ENCODE measurements at regions not wholly inside any gene's neighbourhood (a gene's known extent, or its start where the extent isn't known, plus 50 kb on each side); places are given as distances from the start of the nearest gene placed in this dataset.

GRCh38 chr5:60335913-60336312, 364.1 kb downstream of the DEPDC1B start:
- no peak for DNase-seq (ENCODE audit: low spot score)

- DNase-seq (ENCODE audit: low spot score): peak; percentile 66
These were observed 365.7 kb downstream of the DEPDC1B start for GRCh38 chr5:60334281-60334713.

- DNase-seq (ENCODE audit: low spot score): no peak
These were observed 366.9 kb downstream of the DEPDC1B start for GRCh38 chr5:60333005-60333571.

GRCh38 chr5:60332244-60333004, 367.5 kb downstream of the DEPDC1B start:
- peak; percentile 86 for DNase-seq (ENCODE audit: low spot score)

GRCh38 chr5:60330236-60330635, 369.7 kb downstream of the DEPDC1B start:
- DNase-seq (ENCODE audit: low spot score): no peak

- no peak for DNase-seq (ENCODE audit: low spot score)
These were observed 374.1 kb downstream of the DEPDC1B start for GRCh38 chr5:60325870-60326269.

GRCh38 chr5:60323596-60323995, 376.4 kb downstream of the DEPDC1B start:
- DNase-seq (ENCODE audit: low spot score): no peak

GRCh38 chr5:60312098-60312497, 387.9 kb downstream of the DEPDC1B start:
- no peak for DNase-seq (ENCODE audit: low spot score)

GRCh38 chr5:60299944-60300343, 400.0 kb downstream of the DEPDC1B start:
- no peak for DNase-seq (ENCODE audit: low spot score)

- DNase-seq (ENCODE audit: low spot score): no peak
These were observed 402.3 kb downstream of the DEPDC1B start for GRCh38 chr5:60297658-60298057.

GRCh38 chr5:60295423-60295822, 401.9 kb upstream of the PDE4D start:
- DNase-seq (ENCODE audit: low spot score): peak; percentile 52

GRCh38 chr5:60293518-60293917, 400.0 kb upstream of the PDE4D start:
- no peak for DNase-seq (ENCODE audit: low spot score)

GRCh38 chr5:60287174-60287771, 393.7 kb upstream of the PDE4D start:
- DNase-seq (ENCODE audit: low spot score): peak; percentile 58

- DNase-seq (ENCODE audit: low spot score): no peak
These were observed 392.4 kb upstream of the PDE4D start for GRCh38 chr5:60285910-60286309.

- DNase-seq (ENCODE audit: low spot score): no peak
These were observed 387.4 kb upstream of the PDE4D start for GRCh38 chr5:60280943-60281342.

GRCh38 chr5:60277941-60278340, 384.4 kb upstream of the PDE4D start:
- DNase-seq (ENCODE audit: low spot score): no peak

GRCh38 chr5:60274747-60275146, 381.2 kb upstream of the PDE4D start:
- DNase-seq (ENCODE audit: low spot score): no peak

GRCh38 chr5:60271517-60271916, 378.0 kb upstream of the PDE4D start:
- DNase-seq (ENCODE audit: low spot score): no peak

- DNase-seq (ENCODE audit: low spot score): no peak
These were observed 374.4 kb upstream of the PDE4D start for GRCh38 chr5:60267907-60268306.

GRCh38 chr5:60263346-60263745, 369.8 kb upstream of the PDE4D start:
- no peak for DNase-seq (ENCODE audit: low spot score)

GRCh38 chr5:60262576-60263295, 369.2 kb upstream of the PDE4D start:
- DNase-seq (ENCODE audit: low spot score): no peak

GRCh38 chr5:60261732-60262131, 368.2 kb upstream of the PDE4D start:
- no peak for DNase-seq (ENCODE audit: low spot score)

GRCh38 chr5:60260658-60261057, 367.1 kb upstream of the PDE4D start:
- DNase-seq (ENCODE audit: low spot score): peak; percentile 28

Data from kidney capillary endothelial cell (primary cell).